Left lobe of liver (tissue), 2 donors: ENCODE measurements at regions not wholly inside any gene's neighbourhood (a gene's known extent, or its start where the extent isn't known, plus 50 kb on each side); places are given as distances from the start of the nearest gene placed in this dataset.

Source experiments
- ATAC-seq: fragments of 200-7000 bp; cut with Tn5 transposase; one replicate; pipeline ENCODE4 v1.9.1; 2020; ENCODE audit warnings: mild to moderate bottlenecking, moderate library complexity
- DNase-seq: peaks from one replicate; pipeline ENCODE4 v3.0.0-alpha.2; 2020; ENCODE audit warnings: low spot score
- donor health status: DM: no; HTN: no; CAD: no; lungs with moderate emphysema.
- donor health status: DM: no; HTN: yes; CAD: no.

DNA sequence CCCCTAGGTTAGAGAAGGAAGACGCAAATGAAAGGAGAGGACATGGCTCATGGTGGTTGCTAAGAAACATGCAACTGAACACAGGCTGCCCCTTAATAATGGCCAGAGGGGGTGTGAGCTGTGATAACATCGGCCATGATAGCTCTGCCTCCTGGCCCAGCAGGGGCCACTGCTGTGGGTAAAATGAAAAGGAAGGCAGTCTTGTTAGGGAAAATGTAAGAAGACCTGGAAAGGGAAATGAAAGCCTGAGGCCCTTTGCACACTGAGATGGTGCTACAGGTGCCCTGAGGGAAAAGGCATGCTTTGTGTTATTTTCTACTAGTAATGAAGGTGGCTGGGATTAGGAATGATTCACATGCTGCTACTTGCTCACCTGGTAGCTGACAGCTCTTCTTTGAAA is 123.6 kb upstream of the MID1 start:
- DNase-seq (no peak), ATAC-seq (no peak)

DNA sequence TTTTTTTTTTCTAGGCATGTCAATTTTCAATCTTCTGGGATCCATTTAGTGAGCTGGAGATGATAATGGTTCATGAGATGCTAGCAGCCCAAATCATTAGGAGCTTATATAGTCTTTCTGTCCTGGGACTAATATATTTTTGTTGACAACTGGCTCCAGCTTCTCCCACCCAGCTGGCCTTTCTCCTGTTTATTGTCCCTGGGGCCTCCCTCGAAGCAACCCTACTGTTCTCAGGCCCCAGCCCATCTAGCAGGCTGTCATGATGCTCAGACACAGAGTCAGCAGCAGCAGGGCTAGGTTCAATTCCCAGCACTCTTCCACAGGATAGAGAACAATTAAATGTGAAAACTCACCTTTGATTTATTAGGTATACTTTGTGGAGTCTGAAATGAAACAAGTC is 127.6 kb upstream of the MID1 start:
- DNase-seq (no peak), ATAC-seq (no peak)

DNA sequence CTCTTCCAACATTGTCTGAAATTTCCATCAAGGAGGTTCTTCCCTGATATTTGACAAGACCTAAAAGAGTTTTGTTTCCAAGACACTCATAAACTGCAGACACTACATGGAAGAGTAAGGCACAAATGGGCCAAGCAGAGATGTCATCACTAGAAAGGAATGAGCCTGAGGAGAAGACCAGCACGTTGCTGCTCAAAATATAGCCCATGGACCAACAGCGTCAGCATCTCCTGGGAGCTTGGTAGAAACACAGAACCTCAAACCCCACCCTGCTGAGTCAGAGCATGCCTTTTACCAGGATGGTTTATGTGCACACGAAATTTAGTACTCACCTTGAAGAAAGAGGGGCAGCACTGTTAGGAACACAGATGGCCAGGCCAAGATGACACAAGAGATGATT is 128.7 kb upstream of the MID1 start:
- DNase-seq, result no peak
- no peak for ATAC-seq

DNA sequence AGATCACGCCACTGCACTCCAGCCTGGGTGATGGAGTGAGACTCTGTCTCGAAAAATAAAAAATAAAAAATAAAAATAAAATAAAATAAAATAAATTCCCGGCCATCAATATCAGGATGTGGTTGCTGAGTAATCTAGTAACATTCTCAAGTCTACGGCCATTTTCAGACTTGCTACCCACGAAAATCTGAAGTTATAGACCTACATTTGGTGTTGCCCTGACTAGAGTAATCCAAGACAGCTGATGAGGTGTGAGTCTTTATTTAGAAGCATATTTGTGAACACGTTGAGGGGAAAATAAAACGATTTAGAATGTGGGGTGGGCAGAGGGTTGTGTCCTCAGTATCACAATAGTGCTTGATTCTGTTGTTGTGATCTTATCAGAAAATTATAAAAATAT is 130.2 kb upstream of the MID1 start:
- ATAC-seq, result no peak

DNA sequence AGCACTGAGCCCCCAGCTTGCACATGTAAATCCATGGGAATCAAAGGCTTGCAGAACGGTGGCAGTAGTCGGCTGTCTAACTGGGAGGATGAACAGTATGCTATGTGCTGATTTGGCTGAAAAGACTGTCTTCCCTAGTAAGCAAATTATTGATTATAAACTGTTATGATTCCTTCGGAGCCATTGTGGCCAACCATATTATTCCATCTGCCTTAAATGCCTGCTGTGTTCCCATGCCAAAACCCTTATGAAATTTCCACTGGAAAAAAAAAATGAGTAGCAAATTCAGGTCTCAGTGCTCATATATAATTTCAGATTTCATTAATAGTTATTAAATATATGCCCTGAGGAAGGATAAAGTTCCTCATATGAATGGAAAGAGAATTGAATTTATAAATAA is 132.7 kb upstream of the MID1 start:
- ATAC-seq (no peak), DNase-seq (no peak)

More for the DNA sequence above, 130.2 kb upstream of the MID1 start:
- no peak for DNase-seq

DNA sequence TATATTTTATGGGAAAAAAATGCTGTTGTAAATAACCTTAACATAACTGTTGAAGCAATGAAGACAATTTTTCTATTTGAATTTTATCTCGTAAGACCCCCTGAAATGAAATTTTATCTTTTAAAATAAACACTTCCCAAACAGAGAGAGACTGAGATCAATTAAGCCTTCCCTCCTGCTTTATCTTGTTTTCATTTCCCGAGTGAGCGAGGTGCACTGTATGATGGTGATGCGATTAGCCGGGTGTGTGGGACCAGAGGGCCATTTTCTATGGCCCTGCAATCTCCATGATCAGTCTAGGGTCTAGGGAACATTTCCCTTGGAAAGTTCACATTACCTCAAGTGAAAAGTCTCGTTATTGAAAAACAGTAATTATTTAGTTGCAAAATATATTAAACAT is 134.1 kb upstream of the MID1 start:
- no peak for DNase-seq
- ATAC-seq, result no peak

DNA sequence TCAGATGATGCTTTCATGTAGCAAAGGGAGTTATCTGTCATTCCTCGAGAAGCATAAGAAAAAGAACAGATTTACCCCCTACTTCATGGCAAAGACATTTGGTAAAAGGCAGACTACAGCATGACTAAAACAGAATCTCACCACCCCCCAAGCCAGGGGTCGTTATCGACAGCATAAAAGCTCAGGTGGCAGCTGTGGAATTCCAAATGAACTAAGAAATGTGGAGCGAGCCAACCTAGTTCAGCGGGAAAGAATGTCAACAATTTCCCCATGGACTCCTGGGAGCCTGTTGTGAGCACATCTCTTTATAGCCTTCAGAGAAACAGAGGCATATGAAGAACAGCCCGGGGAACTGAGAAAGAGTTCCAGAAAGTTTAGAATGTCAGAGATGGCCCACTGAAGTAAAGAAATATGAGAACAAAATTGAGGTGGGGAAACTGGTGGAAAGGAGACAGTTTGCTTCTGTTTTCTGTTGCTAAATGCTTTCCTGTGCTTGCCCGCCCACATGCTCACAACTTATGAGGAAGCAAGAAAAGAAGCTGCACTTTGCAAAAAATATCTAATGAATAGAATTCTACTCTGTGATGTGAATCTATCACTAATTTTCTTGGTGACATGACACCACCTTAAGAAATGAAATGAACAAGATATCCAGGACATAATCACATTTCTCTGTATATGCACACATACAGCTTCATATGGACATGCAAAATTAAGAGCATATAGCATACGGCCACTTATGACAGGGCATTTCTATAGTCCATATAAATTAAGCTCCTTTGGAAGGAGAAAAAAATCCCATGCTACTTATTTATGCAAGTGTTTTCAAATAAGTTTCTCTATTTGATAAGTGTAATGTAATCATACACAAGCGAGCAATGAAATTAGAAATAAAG is 135.3 kb upstream of the MID1 start:
- DNase-seq (no peak), ATAC-seq (no peak)

DNA sequence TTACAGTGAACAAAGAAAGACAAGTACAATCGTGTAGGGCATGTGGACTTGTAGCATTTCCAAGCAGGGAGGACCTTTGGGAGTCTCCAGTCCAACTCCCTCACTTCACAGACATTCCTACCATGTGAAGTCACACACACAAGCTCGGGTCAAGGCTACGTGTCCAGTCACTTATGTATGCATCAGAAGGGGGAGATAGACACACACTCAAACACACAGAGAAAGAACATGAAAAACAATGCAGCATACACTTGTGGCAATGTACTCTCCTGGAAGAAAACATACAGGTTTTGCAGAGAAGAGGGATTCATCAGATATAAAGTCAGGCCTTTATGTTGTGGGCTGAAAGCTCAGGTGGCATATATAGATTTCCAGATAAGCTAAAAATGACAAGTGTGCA is 136.1 kb upstream of the MID1 start:
- no peak for ATAC-seq
- DNase-seq, result no peak

DNA sequence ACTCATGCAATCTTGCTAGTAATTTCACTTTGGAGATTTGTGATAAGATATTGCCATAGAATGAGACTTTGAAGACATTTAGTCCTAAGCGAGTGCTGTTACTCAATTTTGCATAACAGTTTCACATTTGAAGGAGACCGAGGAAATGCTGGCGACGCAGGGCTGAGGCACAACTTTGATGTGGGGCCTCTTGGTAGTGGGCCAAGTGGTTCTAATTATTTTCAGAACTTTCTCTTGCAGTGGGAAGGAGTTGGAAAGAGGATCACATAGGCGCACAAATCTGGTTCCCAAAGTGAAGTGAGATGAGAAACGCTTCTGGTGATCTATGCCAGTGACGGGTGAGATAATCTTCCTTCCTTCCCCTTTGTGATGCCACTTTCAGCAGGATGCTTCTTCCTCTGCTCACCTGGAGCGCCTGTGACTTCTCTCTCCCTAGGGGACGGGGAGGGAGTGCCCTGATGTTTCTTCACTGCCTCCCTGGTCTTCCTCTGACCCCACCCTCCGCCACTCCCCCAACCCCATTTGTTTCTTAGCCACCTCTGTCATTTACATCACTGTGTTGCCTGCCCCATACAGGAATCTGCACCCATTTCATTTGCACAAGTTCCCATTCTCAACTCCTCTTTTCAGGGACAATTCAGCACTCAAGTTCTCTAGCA is 138.9 kb upstream of the MID1 start:
- ATAC-seq, result no peak
- no peak for DNase-seq

DNA sequence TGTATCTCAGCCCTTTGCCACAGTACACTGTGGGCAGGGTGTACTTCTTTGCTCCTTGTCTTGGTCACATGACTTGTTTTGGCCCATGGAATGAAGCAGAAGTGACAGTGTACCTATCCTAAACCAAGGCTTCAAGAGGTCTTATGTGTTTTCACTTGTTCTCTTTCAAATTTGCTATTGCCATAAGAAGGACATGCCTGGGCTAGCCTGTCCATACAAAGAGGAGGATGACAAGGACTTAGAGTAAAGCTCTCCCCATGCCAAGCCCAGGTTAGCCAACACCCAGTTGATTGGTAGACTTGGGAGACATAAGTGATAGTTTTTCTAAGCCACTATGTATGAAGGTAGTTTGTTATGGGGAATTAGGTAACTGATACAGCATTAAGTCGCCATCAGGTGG is 141.1 kb upstream of the MID1 start:
- DNase-seq (no peak), ATAC-seq (no peak)

DNA sequence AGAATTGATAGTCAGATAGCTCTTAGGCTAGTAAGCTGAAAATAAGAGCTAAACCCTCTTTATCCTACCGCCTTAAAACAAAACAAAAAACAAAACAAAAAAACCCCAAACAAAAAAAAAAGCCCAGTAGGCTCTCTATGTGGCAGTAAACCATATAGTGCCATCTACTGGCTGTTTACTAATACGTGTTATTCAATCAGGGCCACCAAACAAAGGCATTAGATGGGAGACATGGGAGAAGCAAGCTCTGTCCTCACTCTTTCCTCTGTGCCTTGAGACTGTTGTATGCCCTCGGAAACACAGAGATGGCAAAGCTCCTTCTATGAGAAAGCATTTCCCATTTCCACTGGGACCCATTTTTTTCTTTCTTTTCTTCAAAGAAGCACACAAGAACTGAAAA is 148.8 kb upstream of the MID1 start:
- ATAC-seq, result peak; percentile 66
- DNase-seq, result no peak

DNA sequence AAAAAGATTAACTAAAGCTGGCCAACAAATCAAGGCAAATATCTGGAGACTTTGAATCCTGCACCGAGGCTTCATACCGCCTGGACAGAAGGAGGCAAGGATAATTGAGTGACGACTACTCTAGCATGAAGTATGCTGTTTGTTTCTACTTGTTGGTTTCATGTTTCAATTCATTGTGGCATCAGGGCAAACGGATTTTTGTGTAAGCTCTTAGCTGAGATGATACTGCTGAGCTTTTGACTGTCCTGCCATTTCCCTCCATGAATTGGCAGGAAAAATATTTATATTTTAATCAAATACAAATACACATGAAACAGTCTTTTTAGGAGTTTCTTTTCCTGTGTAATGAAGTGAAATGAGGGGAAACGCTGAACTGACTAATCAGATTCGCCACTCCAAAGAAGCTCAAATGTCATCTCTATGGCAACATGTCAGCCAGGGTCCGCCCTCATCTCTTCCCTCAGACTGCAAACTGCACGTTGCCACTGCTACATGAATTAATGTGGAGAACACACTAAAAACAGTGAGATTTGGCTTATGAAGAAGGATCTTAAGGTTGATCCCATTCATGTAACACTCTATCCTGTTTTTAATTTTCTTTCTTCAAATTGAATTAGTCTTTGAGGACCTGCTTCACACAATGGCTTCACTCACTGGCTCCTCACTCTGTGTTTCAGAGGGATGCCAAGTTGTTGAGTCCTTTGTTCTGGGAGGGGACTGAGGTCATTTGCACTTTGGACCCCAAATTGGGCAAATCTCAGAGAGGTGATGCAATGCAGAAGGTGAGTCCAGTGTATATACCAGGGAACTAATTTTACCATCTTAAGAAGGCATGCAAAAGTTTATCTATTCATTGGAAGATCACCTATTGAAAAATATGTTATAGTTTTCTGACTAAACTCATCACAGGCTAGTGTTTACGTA is 149.6 kb upstream of the MID1 start:
- DNase-seq (peak; percentile 53), ATAC-seq (peak; percentile 81)

DNA sequence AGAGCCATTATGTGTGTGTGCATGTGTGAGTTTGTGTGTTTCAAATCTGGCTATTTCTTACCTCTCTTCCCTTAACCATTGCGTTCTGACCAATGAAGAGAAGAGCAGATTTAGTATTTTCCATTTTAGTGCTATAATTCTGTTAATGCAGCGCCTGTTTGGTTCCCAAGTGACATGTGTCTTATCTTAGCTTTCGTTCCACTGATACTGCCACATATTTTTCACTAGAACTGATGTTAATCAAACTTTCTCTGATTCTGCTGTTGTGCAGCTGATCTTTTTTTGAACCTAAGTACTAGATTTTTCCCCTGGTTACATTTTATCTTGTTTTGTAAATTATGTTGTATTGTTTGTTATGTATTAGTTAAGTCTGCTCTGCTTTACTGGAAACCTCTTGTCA is 152.9 kb upstream of the MID1 start:
- ATAC-seq (no peak), DNase-seq (no peak)

DNA sequence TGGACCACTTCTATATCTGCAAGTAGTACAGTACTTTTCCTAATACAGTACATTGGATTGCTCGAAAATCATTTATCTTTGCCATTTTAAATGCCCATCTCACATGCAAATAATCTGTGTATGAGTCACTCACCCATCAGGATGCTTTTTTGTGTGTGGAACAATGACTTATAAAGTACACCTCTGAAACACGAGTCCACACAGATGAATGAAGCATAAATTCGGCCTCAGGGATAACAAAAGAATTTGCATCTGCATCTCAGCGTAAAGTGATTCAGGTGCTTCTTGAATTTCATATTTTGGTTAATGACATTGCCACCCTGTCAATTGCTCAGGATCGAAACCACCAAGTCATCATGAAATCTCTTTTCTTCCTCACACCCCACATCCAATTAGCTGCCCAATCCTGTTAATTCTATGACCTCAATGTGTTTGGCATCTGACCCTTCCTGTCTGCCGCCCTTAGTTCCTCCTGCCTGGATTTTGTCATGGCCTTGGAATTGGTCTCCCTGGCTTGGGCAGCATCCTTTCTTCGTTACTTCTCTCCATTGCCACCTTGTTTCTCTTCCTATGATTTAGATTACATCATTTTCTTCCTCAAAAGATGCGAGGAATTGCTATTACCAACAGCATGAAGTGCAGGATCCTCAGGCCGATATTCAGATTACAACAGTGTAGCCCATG is 161.6 kb upstream of the MID1 start:
- ATAC-seq (no peak), DNase-seq (no peak)

DNA sequence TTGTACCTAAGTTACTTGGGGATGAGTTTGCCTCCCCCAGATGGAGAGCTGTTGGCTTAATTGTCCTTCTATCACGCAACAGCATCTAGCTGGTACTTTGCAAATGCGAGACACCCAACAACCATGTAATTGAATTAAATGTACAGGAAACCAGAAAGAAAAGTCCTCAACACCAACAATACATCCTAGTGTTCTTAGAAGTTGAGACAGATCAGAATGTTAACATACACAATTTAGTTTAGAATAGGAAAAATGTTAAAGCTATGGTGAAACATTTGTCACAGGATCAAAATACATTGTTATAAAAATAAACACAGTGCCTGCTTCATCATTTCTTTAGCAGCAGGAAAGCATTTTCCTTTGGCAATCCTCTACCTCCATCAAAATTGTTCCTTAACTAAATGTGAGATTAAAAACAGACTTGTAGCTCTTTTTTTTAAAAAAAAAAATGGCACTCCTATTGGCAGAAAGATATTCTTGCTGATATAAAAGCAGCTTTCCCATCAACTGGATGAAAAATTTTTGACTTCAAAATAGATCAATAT is 163.1 kb upstream of the MID1 start:
- ATAC-seq (no peak), DNase-seq (no peak)

DNA sequence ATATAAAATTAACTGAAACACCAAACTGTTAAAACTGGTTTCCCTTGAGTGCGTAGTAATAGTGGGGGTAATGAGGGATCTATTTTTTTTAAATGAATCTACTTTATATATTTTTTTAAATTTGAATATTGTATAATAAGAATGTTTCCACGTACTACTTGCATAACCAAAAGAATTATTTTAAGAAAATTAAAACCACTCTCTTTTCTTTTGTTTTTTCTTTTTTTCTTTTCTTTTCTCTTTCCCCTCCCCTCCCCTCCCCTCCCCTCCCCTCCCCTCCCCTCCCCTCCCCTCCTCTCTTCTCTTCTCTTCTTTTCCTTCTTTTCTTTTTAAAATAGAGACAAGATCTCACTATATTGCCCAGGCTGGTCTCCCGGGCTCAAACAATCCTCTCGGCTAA is 166.9 kb upstream of the MID1 start:
- ATAC-seq (no peak), DNase-seq (no peak)

DNA sequence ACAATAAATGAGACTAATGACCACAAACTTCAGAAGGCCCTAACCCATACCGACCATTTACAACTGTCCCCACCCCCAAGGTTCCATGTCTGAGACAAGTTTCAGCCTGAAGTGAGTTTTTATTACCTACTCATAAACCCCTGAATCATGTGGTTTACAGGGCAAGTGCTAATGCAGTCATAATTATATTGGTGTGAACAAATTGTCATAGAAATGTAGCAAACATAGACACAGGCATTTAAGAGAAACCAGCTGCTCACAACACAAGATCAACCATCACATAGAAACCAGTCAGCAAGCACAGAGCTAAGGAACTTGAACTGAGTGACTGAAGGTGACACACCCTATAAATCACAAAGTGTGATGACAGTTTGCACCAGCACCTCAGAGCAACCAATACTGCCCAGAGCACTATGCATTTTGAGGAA is 173.8 kb upstream of the MID1 start:
- ATAC-seq (no peak), DNase-seq (no peak)

DNA sequence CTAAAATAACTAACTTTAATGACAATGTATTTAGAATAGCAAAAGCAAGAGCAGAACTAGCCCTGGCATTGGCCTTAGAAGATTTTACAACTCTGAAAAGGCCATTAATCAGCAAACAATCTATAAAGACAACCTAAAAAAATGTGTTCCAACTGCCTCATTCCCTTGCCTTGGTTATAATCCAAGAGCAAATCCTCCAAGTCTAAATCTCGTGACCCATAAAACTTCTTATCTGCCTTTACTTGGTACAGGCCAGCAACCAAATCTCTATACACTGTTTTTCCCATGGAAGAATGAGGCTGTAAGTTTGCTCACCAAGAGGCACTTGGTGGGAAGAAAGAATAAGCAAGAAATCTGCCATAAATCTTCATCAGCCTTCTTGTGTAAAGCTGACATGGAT is 175.3 kb upstream of the MID1 start:
- no peak for DNase-seq
- ATAC-seq, result no peak

DNA sequence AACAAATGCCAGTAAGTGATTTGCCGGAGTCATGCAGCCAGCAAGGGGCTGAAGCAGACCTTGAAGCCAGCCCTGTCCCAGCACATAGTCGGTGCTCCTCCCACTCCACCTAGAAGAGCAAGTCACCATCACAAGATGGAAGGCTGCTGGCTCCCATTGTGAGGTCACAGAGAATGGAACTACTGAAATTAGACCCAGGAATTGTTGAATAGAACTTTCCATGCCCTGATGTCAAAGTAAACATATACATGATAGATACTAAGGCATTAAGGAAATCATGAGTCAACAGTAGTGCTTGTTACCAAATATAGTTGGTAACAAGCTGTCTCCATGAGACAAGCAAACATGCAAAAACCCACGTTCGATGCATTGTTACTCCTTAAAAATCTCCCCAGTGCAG is 177.1 kb upstream of the MID1 start:
- no peak for DNase-seq
- ATAC-seq, result no peak

DNA sequence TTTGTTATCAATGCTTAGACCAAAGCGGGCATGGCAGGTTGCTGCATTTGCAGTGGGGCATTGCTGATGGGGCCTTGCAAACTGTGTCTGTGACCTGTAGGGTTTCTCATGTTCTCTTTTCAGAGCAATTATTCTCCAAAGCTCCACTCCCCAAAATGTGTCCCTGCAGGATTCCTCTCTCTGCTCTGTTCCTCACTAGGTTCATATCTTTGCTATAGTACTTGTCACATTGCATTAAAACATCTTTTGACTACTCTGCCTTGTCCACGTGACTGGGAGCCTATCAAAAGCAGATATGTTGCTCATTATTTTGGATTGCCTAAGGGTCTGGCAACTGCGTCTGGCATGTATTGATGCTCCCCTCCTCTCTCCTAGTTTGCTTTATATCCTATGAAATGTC is 177.7 kb upstream of the MID1 start:
- no peak for DNase-seq
- ATAC-seq, result no peak

DNA sequence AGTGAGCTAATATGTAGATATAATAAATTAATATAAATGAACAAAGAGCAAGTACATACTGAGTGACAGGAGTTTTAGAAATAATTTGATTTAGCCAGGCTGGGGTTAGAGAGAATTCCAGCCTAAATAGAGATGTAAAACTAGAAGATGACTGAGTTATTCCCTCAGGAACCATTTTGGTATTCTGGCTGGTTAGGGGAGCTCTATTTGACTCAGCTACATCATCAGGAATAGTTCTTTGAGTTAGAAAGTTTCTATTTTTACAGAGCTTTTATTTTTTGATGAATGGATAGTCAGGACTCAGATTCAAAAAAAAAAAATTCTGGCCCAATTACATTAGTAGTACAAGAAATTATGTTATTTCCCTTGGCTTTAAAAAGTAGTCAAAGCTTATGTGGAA is 180.4 kb upstream of the MID1 start:
- ATAC-seq (no peak), DNase-seq (no peak)
